Spleen (tissue), 3 donors: ENCODE measurements at regions not wholly inside any gene's neighbourhood (a gene's known extent, or its start where the extent isn't known, plus 50 kb on each side); places are given as distances from the start of the nearest gene placed in this dataset.

Experiments
- POLR2A ChIP-seq, 3 donors: fragments of 450-650 bp; IDR thresholded peaks; one replicate each; pipeline ENCODE4 v1.5.1; 2017; ENCODE audit warnings: antibody characterized with exemption in 3 of 3, mild to moderate bottlenecking in 1 of 3
- POLR2AphosphoS5 ChIP-seq, 3 donors: sonication (generic); formaldehyde crosslinking; IDR thresholded peaks; one replicate each; pipeline ENCODE4 v1.5.1; 2017; ENCODE audit warnings: antibody characterized with exemption in 3 of 3

- TF ChIP-seq POLR2A (IDR thresholded peaks at IDR 0.05) (no peak), POLR2AphosphoS5 (IDR thresholded peaks at IDR 0.05) (no peak)
These were observed 235.6 kb downstream of the ICOS start for GRCh38 chr2:204172145-204172600.
